Activated CD4-positive, alpha-beta T cell treated with anti-CD3 and anti-CD28 coated beads for 48 hours (primary cell): ENCODE measurements at regions not wholly inside any gene's neighbourhood (a gene's known extent, or its start where the extent isn't known, plus 50 kb on each side); places are given as distances from the start of the nearest gene placed in this dataset.
A peak's percentile ranks its signal among the peaks of the same experiment; 100 is the strongest.

Experiments
- DNase-seq: peaks from one replicate; pipeline ENCODE4 v3.0.0-alpha.2; 2020

DNA sequence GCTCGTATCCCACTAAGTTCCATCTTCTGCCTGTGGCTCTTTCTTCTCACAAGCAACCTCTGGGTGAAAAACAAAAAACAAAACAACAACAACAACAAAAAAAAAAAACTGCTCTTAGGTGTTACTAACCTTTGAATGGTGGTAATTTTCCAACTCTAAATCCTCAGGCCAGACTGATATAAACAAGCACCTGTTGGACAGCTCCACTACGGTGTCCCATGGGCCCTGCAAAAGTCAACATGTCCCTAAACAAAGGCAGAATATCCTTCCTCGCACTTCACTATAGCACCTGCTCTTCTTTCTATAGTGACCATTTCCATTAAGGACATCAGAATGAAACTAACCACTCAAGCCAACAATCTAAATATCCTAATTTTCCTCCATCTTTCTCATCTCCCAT is 54.6 kb upstream of the PARM1 start:
- DNase-seq = no peak

DNA sequence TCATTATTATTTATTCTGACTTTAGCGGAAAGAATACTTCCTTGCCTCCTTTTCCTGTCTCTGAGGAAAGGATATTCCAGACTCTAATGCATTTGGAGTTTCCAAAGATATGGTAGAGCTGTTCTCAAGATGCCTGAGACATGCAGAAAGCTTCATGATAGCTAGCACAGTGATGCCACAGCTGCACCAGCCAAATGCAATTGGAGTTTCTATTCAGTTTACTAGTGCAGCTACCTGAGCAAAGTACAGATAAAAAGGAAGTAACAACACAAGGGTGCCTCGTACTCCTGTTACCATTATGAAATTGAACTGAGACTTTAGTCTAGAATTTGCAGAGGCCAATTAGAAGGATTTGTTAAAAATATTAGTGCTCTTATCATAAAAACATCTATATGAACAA is 57.5 kb upstream of the PARM1 start:
- DNase-seq = no peak

DNA sequence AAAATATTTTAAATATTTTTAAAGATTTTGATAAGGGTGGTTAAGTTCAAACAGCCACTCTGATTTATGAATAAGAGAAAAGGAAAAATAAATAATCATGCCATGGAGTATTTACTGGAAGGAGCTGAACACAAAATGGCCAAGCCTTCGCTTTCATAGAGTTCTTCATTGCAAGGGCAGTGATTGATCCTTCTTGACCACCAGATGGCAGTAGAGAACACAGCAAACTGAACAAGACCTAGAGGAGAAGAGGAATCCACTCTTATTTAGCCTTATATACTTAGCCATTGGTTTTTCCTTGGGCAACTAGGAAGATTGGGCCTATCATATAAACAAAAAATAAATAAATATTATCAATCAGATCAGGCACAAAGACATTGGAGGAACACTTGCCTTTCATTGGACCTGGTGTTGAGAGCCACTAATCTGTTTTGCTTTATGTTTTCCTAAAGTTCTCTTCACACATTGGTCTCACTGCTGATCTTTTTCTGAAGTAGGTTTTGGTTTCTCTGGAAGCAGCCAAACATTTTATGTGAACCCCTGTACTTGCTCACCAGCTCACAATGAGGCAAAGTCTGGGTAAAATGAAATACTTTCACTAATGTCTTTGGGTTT is 58.1 kb upstream of the PARM1 start:
- DNase-seq = peak; percentile 13

DNA sequence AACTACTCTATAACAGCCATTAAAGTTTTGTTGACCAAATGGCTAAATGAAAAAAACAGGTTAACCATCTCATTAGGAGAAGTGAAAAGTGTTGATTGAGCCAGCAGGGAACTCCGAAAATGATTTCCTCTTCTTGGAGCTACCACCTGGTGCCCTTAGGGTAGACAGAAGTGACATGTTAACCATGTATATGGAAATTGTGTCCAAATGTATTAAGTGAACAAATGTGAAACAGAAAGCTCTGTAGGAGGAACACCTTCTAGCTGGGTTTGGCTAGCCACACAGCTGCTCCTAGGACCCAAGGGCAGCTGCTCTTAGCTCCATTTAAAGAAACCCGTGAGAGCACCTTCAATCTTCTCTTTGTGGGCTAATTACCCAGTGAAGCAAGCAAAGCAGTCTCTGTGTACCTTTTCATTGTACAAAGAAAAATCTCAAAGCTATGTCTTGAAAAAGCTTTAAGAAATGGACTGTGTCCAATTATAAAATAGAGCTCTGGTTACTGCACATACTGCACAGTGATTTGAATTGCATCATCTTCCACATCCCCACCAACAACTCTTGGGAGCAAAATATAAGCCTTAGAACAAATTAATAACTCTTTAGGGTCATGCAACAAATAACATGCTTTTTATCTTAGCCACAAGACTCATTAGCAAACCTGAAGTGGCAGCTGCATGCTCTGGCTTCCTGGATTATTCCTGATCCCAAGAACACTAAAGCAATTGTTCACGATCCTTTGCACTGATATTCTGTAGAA is 59.2 kb upstream of the PARM1 start:
- DNase-seq = no peak

DNA sequence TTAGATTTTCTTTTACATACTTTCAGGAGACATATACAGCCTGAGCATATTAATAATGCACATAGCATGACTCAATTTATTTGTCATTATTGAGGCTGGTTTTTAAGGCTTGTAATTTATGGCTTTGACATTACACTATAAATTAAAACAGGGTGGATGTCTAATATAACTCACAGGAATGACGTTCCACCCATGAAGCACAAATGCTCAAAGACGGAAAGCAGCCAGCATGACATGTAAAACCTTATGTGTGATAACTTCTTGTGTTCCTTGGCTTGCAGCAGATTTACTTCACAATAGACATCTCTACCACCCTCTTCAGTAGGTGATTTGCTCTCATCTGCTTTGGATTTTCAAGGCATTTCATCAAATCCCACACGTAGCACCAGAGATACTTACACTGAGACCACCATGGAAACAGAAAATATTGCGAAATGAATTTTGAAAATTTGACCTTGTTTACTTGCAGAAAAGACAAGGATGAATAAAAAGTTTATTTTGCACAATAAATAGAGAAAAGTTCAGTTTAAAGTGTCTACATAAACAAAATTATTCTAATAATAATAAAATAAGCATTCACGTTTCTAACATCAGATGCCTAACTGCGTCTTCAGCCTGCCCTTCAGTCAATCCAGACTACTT is 64.7 kb upstream of the BTC start:
- DNase-seq = no peak

DNA sequence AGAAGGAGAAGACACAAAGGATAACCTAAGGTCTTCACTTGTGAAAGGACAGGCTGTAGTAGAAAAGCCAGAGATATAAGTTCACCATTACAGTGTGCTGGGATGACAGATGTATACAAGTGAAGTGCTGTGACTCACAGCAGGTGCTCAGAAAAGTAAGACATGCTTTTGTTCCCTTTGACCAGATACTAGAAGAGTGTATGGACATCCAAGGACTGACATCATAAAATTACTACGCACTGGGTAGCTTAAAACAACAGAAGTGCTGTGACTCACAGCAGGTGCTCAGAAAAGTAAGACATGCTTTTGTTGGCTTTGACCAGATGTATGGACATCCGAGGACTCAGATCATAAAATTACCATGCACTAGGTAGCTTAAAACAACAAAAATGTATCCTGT is 61.6 kb upstream of the BTC start:
- no peak for DNase-seq

DNA sequence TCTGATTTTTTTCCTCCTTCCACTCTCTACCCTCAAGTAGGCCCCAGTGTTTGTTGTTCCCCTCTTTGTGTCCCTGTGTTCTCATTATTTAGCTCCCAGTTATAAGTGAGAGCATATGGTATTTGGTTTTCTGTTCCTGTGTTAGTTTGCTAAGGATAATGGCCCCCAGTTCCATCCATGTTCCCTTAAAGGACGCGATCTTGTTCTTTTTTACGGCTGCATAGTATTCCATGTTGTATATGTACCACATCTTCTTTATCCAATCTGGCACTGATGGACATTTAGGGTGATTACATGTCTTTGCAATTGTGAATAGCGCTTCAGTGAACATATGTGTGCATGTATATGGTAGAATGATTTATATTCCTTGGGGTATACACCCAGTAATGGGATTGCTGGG is 54.5 kb upstream of the BTC start:
- no peak for DNase-seq

DNA sequence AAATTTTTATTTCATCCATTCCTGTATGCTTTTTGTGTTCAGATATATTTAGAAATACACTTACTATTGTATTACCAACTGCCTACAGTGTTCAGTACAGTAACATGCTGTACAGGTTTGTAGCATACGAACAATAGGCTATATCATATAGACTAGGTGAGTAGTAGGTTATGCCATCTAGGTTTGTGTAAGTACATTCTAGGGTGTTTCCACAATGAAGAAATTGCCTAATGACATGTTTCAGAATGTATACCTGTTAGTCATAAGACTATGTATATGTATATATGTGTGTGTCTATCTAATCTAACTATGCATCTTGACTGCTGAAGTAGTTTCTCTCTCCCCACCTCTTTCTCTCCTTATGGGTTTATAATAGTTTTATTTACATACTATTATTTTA is 51.5 kb upstream of the BTC start:
- DNase-seq = no peak
